PFSK-1 (cell line): ENCODE measurements at regions not wholly inside any gene's neighbourhood (a gene's known extent, or its start where the extent isn't known, plus 50 kb on each side); places are given as distances from the start of the nearest gene placed in this dataset.

Experiments
- FOXP2 ChIP-seq: optimal IDR thresholded peaks from 2 replicates; pipeline ENCODE3; 2011; ENCODE audit warnings: borderline replicate concordance, control low read depth, inconsistent platforms; ENCODE audit not compliant: insufficient read depth; ENCODE audit errors: extremely low read length, extremely low read depth
- POLR2AphosphoS5 ChIP-seq: IDR thresholded peaks from 2 replicates; pipeline ENCODE4 v1.6.1; 2012; ENCODE audit warnings: low read depth, mild to moderate bottlenecking, control low read depth, low read length, moderate library complexity
- REST ChIP-seq, 2 experiments: IDR thresholded peaks; 2 replicates each; pipeline versions ENCODE4 v1.6.1 to v1.8.0; 2011 to 2012; ENCODE audit warnings: low read depth in 2 of 2, low read length in 2 of 2, control low read depth in 1 of 2, inconsistent platforms in 1 of 2, mild to moderate bottlenecking in 1 of 2, moderate library complexity in 1 of 2; ENCODE audit not compliant: insufficient read depth in 1 of 2
- SIN3A ChIP-seq: IDR thresholded peaks from 2 replicates; pipeline ENCODE4 v1.6.1; 2012; ENCODE audit warnings: mild to moderate bottlenecking, low read length, moderate library complexity, borderline replicate concordance; ENCODE audit not compliant: insufficient read depth
- TAF1 ChIP-seq: IDR thresholded peaks from 2 replicates; pipeline ENCODE4 v1.6.1; 2012; ENCODE audit warnings: low read length, control low read depth, borderline replicate concordance; ENCODE audit not compliant: insufficient read depth

GRCh38 chr3:25056-25455 is 171.5 kb upstream of the CHL1 start:
- TF ChIP-seq SIN3A, result no peak
- TF ChIP-seq TAF1, result no peak
- TF ChIP-seq FOXP2, result no peak
- TF ChIP-seq REST (IDR thresholded peaks at IDR 0.05; ENCODE audit: insufficient read depth in 1 of 2, low read depth in 2 of 2, low read length in 2 of 2), result no peak
- TF ChIP-seq POLR2AphosphoS5, result no peak

- TF ChIP-seq REST (IDR thresholded peaks at IDR 0.05; ENCODE audit: insufficient read depth in 1 of 2, low read depth in 2 of 2, low read length in 2 of 2) (no peak), POLR2AphosphoS5 (no peak), FOXP2 (no peak), TAF1 (no peak), SIN3A (no peak)
Observed at GRCh38 chr3:44028-44676, 152.4 kb upstream of the CHL1 start.

DNA sequence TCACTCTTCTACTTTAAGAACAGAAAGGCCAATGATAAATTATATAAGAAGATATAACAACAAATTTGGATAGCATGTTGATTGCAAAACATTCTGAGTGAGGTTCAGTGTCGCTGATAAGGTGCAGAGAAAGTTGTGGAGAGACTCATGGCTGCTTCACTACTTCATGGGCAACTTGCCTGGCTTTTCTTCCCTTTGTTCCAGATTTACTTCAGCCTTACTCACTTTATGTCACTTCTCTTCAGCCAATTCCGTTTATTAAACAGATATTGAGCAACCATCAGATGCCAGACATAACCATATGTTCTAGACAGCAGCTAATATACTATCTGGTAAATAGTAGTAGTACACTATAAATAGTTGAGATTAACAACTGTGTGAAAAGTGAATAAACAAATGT is 150.0 kb upstream of the CHL1 start:
- TF ChIP-seq FOXP2 (no peak), POLR2AphosphoS5 (no peak), SIN3A (no peak), TAF1 (no peak), REST (IDR thresholded peaks at IDR 0.05; ENCODE audit: insufficient read depth in 1 of 2, low read depth in 2 of 2, low read length in 2 of 2) (no peak)

DNA sequence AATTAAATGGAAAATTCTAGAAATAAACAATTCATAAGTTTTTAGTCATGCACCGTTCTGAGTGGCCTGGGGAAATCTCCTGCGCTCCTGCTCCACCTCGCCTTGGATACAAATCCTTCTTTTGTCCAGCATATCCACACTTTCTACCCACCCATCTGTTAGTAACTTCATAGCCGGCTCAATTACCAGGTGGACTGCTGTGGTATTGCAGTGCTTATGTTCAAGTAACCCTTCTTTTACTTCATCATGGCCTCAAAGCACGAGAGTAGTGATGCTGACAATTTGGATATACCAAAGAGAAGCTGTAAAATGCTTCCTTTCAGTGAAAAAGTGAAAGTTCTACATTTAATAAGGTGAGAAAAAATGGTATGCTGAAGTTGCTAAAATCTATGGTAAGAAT is 142.3 kb upstream of the CHL1 start:
- TF ChIP-seq POLR2AphosphoS5 (no peak), TAF1 (no peak), SIN3A (no peak), REST (IDR thresholded peaks at IDR 0.05; ENCODE audit: insufficient read depth in 1 of 2, low read depth in 2 of 2, low read length in 2 of 2) (no peak), FOXP2 (no peak)

- TF ChIP-seq POLR2AphosphoS5 (no peak), REST (IDR thresholded peaks at IDR 0.05; ENCODE audit: insufficient read depth in 1 of 2, low read depth in 2 of 2, low read length in 2 of 2) (no peak), SIN3A (no peak), TAF1 (no peak), FOXP2 (no peak)
Observed at GRCh38 chr3:56672-57071, 139.9 kb upstream of the CHL1 start.
